Glomerular endothelial cell (primary cell): ENCODE measurements at regions not wholly inside any gene's neighbourhood (a gene's known extent, or its start where the extent isn't known, plus 50 kb on each side); places are given as distances from the start of the nearest gene placed in this dataset.
A peak's percentile ranks its signal among the peaks of the same experiment; 100 is the strongest.

Experiments
- DNase-seq: peaks from one replicate; pipeline ENCODE4 v3.0.0-alpha.2; 2011; ENCODE audit warnings: low read depth, low spot score; ENCODE audit errors: extremely low read depth

DNA sequence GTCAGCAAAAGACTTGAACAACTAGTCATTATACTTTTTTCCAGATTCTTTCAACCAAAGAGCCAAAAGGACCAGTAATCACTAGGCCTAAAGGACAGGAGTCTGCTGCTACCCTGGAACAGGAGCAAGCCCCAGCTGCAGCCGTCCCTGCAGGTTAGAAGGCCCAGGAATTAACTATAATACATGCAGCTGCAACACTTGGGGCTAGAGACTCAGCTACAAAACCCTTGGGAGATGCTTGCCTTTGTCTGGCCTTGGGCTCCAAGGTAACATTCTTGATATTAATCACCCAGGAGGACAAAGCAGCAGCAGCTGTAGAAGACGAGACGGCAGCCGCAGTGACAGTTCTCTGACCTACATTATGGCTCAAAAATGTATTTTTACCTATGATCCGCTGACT lies 841.2 kb upstream of the ADGRL4 start:
- no peak for DNase-seq

DNA sequence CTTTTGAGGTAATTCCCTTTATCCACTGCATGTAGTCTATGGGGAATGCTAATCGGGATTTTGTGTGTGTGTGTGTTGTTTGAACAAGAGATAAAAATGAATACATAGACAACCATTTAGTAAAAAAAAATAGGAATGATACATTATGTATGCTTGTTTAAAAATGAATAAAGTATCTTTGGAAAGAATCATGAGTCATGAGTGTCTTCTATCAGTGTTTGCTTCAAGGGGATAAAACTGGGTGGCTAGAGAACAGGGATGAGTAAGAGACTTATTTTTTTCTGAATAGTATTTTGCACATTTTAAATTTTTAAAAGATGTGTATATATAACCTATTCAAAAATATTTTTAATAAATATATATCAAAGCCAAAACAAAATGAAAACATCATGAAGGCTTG lies 839.4 kb upstream of the ADGRL4 start:
- no peak for DNase-seq

DNA sequence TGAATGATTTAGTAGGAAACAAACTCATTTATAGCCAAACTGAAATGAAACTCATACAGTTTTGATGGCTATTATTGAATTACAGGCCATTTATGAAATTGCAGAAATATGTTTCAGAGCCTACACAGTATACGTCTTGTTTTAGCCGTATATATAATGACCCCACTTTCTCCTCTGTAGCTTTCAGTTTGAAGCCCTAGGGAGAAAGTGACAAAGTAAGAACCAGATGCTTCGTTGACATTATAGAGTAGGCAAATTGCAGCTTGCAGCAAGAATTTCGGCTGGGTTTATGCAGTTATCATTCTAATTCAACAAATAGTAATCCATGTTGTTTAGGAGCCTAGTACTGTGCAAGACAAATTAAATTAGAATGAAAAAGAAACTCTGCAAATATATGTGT lies 836.3 kb upstream of the ADGRL4 start:
- DNase-seq = no peak

DNA sequence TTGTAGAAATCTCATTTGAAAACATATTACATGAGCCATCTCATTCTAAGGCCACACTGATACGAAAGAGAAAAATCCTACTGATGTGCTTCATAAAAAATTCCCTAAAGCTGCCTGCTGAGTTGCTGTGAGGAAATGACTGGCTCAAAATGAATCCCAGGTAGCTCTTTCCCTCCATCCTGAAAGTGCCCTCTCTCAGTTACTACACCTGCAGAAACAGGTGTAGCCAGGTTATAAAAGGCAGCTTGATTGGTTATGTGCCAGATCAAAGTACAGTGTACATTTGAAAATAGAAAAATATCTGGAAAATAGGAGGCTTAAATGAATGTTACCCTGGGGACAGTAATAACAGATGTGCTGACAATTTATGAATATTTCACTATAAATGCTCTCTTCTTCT lies 833.4 kb upstream of the ADGRL4 start:
- DNase-seq = no peak

DNA sequence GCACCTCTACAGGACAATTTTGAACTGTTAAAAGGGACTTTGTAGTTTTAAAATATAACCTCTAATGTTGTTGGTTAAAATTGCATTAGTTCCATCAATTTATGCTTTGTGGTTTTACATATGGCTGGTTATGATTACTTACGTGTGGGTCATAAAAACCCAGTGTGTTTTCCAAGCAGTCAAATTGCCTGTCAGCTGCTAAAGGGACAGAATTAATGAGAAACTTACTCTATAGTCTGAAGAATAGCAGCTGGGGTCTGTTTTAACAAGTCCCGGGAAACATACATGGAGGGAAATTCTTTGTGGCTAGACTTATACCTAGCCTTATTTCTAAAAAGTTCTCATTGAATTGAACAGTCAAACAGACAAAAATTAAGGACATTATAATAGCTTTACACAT lies 820.9 kb upstream of the ADGRL4 start:
- no peak for DNase-seq

DNA sequence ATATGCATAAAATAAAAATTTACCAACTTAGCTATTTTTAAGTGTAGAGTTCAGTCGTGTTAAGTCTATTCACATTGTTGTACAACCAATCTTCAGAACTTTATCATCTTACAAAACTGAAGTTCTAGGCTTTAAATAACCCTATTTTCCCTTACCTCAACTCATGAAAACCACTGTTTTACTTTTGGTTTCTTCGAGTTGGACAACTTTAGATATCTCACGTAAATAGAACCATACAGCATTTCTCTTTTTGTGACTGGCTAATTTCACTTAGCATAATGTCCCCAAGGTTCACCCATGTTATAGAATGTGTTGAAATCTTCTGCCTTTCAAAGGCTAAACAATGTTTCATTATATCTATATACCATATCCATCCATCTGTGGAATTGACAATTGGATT lies 819.0 kb upstream of the ADGRL4 start:
- DNase-seq = no peak

DNA sequence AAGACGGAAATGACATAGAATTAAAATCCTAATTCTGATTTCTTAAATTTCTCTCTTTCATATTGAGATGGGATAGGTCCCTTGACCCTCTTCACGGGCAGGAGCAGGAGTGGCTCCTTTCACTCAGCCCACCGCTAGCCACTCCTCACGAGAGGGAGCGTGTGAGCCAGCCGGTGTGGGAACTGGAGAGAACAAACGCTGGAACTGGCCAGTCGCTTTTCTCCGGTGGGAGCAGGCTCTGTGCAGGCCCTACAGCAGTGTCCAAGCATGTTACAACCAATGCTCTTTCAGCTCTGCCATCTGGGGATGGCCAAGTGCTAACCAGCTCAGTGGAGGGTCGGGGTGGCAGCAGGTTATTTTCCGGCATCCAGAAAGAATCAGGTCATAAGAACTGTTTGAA lies 815.5 kb upstream of the ADGRL4 start:
- no peak for DNase-seq

DNA sequence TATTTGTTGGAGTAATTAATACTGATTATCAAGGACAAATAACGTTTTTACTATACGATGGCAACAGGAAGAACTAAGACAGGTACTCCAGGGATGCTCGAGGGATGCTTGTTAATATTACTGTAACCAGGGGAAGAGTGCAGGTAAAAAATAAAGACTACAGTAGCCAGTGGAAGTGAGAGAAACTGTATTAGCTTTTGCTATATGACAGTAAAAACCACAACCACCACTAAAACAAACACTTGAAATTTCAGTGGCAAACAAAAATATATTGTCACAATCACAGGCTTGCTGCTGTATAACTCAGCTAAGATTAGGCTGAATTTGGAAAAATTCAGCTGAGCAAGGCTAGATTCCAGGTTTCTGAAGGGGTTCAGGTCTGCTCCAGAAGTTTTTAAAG lies 812.6 kb upstream of the ADGRL4 start:
- no peak for DNase-seq

DNA sequence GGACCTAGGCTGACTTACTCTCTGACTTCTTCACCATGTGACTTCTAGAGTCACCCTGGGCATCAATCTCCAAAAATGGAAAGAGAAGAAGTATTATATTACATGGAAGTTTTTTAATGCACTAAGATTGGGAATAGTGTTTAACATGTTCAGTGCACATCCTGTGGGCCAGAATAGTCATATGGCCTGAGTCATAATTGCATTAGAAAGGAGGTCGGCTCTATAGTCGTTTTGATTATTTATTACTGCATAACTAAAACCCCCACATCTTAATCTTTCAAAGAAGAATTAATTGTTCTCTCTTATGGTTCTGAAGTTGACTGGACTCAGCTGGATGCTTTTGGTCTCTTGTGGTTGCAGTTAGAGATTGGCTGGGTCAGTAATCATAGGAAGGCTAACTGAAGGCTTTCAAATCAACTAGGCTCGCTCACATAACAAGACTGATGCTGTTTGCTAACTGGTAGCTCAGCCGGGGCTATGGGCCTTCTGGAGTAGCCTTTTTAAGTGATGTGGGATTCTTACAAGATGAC lies 810.6 kb upstream of the ADGRL4 start:
- no peak for DNase-seq

DNA sequence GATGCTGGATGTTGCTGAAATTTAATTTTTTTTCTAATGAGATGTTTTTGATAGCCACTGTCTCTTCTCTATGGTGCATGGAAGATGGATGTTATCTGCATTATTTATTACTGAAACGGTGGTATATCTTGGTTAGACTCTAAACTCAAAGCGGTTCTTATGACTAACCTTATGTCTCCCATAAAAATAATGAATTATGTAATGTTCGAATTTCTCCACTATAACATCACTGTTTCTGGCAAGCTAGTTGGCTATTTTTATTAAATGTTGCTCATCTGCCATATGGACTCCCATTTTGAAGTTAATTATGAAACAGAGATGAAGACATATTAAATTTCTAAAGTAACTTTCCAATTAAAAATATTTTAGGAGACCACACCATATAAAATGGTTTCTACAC lies 808.6 kb upstream of the ADGRL4 start:
- no peak for DNase-seq

DNA sequence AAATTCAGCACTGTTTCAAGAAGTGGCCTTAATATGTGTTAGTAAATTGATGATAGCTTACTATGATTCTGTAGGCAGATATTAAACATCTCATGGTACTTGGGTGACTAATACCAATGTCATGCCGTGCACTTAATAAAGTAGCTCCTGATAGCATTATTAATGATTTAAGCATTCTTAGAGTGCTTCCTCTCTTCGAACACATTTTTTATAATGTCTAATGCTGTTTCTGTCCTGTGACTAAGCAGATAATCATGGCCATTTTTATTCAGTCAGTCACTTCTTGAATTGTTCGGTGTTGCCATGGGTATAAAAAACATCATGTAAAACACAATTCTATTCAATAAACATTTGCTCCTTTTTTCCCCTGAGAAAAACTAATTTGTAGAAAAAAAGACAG lies 804.6 kb upstream of the ADGRL4 start:
- peak; percentile 85 for DNase-seq

DNA sequence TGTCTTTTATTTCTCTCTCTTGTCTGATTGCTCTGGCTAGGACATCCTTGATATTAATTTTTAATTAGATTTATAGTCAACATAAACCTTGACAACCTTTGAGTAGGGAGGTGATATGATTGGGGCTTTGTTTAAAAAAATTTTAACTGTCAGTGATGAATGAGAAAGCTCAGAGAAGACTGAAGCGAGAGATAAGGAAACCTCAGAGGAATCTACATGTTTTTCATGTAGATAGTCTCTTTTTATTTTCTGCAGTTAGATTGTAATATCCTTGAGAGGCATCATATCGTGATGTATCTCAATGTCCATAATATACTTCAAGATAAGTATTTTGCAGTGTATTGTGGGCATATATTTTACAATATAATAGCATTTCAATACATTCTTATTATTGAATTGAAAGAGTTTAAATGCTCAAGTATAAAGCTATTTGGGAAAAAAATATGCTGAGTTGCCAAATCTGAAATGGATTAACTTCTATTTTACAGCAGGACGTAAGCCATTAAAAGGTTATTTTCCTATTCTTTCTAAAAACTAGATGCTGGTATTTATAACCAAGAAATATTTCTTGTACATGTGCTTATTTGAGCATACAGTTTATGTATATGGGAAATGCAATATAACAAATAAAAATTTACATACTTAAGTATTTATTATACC lies 802.4 kb upstream of the ADGRL4 start:
- DNase-seq = no peak

DNA sequence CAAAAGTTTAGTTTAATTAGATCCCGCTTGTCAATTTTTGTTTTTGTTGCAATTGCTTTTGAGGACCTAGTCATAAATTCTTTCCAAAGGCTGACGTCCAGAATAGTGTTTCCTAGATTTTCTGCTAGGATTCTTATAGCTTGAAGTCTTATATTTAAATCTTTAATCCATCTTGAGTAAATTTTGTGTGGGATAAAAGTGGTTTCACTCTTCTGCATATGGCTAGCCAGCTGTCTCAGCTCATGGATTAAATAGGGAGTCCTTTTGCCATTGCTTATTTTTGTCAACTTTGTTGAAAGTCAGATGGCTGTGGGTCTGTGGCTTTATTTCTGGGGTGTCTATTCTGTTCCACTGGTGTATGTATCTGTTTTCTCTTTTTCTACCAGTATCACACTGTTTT lies 801.3 kb upstream of the ADGRL4 start:
- no peak for DNase-seq

DNA sequence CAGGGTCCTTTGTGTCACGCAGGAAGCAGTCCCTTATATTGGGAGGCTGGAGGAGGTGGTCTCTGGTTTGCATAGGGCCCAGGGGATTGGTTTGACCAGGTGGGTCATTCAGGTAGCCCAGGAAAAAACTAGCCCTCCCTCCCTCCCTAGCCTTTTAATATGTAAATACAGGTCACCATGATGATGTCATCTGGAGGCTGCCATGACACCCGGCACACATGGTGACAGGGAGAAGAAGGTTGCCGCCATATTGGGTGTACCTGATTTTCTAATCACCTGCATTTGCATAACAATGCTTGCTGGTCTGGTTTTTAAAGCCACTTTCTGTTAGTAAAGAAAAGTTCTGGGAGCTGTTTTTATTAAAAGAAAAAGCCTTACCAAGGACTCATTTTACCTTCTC lies 791.0 kb upstream of the ADGRL4 start:
- no peak for DNase-seq

DNA sequence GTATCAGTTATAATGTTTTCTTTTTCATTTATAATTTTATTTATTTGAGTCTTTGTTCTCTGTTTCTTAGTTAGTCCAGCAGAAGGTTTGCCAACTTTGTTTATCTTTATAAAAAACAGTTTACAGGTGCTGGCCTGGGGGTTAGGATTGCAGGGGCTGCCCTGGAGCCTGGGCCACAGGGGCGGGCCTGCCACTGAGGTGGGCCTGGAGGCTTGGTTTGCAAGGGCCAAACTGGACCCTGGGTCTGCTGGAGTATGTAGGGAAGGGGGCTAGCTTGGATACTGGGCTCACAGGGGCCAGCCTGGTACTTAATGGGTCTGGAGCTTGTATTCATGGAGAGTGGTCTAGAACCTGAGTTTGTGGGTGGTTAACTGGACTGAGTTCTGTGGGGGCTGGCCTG lies 789.9 kb upstream of the ADGRL4 start:
- no peak for DNase-seq

DNA sequence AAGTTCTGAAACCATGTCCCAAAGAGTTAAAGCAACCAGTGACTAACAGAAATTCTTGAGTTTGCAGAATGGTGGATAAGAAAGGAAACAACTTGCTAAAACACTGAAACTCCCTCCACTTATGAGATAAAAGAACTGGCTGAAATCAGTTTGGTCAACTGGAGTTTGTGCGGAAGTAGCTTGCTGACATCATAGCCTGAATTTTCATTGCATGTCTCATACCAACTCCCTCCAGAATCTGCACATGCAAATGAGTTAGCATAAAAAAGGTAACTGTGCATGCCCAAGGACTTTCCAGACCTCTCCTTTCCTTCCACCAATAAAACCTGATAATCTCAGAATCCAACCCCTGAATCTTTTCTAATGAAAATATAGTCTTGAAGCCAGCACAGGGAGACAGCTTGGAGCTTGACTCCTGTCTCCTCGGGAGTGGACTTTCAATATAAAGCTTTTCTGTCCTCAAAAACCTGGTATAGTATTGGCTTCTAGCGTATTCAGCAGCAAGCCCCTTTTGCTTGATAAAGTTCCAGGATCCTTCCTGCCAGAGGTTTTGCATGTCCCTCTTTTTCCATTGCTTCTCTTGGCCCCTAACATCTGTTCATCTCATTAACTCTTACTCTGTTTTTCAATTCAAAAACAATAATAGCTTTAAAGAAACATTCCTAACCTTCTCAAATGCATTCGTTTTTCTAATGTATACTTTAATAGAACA lies 785.8 kb upstream of the ADGRL4 start:
- no peak for DNase-seq

DNA sequence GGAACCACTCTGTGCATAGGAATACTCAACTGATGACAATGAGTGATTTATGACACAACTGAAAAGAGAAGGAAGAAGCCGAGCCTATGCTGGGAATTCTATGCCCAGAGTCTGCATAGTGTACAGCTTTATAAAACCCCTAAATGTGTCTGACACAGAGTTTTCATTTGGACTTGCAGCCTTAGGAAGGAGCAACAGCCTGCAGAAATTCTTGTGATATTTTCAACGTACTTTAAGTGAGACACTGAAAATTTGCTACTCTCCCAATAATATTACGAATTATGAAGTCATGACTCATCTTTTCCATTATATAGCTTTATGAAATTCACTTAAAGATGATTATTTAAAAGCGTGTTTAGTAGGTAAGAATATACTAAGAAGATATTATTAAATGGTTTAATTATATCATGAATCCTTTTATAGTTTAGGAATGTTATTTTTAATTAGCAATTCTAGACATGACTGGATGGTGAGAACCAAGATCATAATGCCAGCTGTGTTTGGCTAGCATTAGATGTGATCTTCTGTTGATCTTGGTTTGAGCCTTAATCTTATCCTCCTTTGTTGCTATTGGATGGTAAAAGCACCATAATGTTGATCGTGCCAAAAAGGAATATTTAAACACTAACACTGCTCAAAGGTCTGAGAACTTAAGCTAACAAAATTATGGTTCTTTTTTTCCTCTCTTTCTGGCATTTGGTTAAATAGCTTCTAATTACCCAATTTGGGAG lies 785.1 kb upstream of the ADGRL4 start:
- DNase-seq = no peak

DNA sequence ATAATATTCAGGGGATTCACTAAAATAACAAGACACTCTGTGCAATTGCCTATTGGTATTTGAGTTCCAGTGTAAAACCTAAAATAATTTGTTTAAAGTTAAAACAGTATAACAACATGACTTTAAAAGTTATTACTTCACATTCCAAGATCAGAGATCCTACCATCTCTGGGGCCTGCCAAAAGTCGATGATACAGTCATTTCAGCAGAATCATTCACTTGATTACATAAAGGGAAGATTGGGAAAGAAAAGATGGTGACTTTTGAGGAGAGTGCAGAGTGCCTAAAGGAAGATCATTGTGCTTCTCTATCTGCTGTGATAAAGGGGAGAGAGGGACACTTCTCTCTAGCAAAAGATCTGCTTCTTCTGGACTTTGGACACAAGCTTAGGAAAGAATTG lies 784.4 kb upstream of the ADGRL4 start:
- no peak for DNase-seq

DNA sequence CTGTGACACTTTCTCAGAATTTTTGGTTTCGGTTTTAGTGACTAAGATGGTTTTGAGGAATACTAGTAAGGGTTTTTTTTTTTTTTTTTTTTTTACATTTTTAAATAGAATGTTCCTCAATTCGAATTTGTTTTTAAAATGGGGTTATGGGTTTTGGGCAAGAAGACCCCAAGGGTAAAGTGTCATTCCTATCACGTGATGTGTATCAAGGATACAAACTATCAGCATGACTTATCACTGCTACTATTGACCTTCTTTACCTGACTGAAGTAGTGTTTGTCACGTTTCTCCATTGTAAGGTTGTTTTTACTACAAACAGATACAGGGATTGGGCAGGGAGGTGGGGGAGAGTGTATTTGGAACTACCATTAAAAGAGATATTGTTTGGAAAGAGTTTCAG lies 781.1 kb upstream of the ADGRL4 start:
- DNase-seq = no peak

DNA sequence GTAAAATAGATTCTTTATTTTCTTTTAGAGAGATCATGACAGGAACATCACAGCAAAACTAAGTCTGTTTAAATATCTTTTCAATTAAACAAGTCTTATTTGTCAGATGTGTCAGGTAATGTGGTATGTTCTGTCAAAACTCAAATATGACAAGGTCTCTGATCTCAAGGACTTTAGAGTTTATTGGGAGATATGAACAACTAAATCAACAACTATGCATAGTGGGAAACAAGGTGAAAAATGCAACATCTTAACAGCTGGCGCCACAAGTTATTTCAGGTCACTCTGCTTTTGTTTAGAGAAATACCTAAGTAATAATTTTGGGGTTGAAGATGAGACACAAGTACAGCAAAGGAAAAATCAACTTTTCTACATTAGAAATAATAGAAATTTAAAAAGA lies 779.4 kb upstream of the ADGRL4 start:
- no peak for DNase-seq

DNA sequence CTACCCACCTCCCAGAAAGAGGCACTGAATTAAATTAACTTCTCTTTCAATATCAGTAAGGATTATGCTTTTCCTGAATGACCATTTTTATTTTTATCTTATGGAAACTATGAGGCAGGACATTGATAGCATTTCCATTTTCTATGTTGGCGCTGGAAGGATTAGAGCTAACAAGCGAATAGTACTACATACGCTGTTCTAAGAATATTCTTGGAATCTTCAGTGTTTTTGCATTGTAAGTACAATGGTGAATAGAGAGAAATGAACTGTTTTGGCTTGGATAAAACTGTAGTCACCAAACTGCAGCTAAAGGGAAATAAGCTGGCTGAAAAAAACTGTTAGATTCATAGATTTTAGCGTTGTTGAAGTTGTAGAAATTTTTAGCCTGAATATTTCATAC lies 779.0 kb upstream of the ADGRL4 start:
- no peak for DNase-seq

DNA sequence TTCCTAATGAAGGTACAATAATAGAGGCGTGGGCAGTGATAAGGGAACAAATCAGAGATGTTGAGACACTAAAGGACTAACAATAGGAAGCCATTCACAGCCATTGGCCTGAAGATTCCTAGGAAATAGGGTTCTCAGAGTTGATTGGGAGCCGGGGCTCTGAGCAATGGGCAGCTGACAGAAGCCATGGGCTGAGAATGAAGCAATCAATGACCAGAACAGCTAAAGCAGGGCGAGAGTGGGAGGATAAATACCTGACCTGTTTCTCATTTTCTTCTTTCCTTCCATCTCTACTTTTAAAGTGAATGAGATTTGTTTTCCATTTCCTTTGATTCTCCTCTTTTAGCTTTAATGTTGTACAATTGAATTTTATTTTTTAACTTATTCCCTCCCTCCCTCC lies 774.7 kb upstream of the ADGRL4 start:
- no peak for DNase-seq
